Esophagus squamous epithelium (tissue), 4 donors: ENCODE measurements at regions not wholly inside any gene's neighbourhood (a gene's known extent, or its start where the extent isn't known, plus 50 kb on each side); places are given as distances from the start of the nearest gene placed in this dataset.

Experiments
- CTCF ChIP-seq, 6 experiments: fragments of 450-650 bp in 4 of 6; fragments of 200-600 bp in 2 of 6; sonication (generic) in 2 of 6; IDR thresholded peaks; one replicate each; pipeline ENCODE4 v1.5.1; 2016 to 2019; ENCODE audit warnings: antibody characterized with exemption in 6 of 6, mild to moderate bottlenecking in 4 of 6, moderate library complexity in 4 of 6
- POLR2A ChIP-seq, 4 donors: fragments of 450-650 bp; IDR thresholded peaks; one replicate each; pipeline ENCODE4 v1.6.1; 2017; ENCODE audit warnings: antibody characterized with exemption in 4 of 4, mild to moderate bottlenecking in 4 of 4, moderate library complexity in 3 of 4

DNA sequence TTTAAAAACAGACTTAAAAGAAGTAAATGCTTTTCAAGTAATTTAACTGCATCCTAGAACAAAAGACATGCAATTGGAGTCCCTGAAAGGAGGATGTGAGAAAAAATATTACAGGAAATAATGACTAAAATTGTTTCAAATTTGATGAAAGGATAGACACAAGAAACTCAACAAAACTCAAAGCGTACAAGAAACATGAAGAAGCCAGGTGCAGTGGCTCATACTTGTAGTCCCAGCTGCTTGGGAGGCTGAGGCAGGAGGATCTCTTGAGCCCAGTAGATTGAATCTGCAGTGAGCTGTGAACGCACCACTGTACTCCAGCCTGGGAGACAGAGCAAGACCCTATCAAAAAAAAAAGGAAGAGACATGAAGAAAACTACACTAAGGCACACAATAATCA is 118.1 kb upstream of the SLC39A10 start:
- no peak for TF ChIP-seq CTCF (IDR thresholded peaks at IDR 0.05)
- TF ChIP-seq POLR2A (IDR thresholded peaks at IDR 0.05): no peak
